HG02884 (cell line): ENCODE measurements at regions not wholly inside any gene's neighbourhood (a gene's known extent, or its start where the extent isn't known, plus 50 kb on each side); places are given as distances from the start of the nearest gene placed in this dataset.

ENCODE experiments used
- ATAC-seq: cut with Tn5 transposase; IDR thresholded peaks from one replicate; pipeline ENCODE4 v1.9.1; 2021; ENCODE audit warnings: mild to moderate bottlenecking, moderate library complexity; ENCODE audit not compliant: unreplicated experiment

DNA sequence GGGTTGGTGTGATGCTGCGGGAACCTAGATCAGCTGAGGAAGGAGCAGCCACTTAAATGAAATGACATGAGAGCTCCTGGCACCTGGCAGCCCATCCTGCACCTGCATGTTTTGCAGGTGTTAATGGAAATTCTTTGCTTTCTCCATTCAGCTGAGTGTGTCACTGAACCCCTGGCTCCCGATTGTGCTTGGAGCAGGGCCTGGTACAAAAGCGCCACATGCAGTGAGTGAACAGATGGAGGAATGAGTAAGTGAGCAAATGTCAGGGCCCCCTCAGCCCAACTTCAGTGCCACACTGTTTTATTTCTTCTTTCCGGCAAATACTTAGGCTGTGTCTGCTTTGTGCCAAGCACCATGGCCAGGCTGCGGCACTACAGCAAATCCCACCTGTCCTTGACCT, 132.2 kb downstream of the ASB7 start:
- no peak for ATAC-seq

DNA sequence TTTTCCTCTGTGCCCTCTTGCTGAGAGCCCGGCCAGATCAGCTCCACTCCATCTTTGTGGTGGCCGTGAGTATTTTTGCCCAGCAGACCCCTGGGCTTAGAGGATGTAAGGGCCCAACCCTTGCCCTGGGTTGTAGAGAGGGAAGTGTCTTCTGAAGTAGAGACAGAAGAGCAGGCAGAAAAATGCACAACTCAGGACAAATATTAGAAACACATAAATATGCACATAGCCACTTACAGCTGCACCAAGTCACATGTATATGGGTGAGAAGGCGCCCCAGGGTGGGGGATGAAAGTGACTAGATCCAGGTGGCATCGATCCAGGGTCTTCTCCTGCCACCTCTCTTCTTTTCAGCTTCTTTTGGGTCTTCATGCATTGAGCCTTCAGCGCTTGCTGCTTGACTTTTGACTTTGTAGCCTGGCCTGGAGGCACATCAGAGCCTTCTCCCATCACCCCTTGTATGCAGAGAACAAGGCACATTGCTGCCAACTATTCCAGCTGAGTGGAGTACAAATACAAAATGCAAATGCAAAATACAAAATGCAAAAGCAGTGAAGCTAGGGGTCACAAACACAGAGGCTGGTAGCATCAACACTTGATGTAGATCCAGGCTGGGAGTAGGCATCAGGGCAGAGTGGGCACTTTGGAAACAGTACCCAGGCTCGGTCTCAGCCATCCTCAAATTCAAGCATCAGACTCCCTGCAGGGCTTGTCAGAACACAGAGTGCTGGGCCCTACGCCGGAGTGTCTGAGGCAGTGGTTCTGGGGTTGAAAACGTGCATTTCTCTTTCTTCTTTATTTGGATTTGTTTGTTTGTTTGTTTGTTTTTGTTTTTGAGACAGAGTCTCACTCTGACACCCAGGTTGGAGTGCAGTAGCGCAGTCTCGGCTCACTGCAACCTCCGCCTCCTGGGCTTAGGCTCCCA, 133.0 kb downstream of the ASB7 start:
- no peak for ATAC-seq

DNA sequence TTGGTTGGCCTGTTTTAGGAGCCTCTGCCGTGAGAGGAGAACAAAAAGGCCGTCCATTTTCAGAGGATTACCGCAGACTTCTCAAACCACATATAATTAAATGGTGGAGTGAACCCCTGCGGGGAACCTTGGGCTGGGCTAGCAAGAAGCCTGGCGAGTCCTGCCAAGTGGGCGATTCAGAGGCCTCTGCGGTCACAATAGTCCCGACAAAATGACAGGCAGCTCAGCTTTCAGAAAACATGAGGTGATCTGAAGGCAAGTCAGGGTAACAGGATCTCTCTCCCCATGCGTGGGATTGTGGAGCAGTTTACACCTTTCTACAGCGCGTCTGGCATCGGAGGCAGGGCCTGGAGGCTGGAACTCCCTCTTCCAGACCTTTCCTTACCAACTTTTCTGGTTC, 134.8 kb downstream of the ASB7 start:
- no peak for ATAC-seq

DNA sequence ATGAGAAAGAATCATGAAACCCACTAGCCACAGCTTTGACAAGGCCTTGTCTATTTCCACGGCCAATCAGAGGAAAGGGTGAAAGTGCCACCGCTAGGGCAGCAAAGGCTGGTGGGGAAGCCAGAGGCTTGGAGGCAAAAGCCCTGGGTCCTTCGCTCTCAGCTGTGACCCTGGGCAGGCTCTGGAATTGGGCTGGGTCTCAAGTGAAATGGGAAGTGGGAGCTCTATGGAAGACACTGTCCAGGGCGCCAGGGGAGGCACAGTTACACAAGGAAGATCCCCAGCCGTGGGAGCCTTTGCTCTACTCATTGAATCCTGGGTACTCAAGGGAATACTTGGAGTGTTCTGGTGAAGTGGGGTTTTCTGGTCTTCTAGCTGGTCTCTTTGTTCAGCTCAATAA, 136.2 kb downstream of the ASB7 start:
- no peak for ATAC-seq

DNA sequence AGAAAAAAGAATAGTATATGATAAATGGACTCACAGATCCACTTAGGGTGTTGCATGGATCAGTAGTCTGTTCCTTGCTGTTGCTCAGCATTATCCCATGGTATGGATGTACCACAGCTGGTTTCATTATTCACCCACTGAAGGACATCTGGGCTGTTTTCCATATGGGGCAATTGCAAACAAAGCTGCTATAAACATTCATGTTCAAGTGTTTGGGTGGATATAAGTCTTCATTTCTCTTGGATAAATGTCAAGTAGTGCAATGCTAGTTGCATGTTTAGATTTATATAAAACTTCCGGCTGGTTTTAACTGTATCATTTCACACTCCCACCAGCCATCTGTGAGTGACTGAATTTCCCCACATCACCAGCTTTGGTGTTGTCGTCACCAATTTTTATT, 137.7 kb downstream of the ASB7 start:
- no peak for ATAC-seq

DNA sequence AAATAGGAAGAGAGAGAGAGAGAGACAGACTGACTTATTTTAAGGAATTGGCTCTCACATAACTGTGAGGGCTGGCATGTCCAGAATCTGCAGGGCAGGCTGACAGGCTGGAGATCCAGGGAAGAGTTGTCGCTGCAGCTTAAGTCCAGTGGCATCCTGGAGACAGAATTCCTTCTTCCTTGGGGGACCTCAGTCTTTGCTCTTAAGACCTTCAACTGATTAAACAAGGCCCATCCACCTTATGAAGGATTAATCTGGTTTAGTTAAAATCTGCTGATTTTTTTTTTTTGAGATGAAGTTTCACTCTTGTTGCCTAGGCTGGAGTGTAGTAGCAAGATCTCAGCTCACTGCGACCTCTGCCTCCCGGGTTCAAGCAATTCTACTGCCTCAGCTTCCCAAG, 128.0 kb upstream of the ALDH1A3 start:
- ATAC-seq: no peak

- no peak for ATAC-seq
Observed at GRCh38 chr15:100753503-100753902, 126.1 kb upstream of the ALDH1A3 start.

GRCh38 chr15:100757661-100758060, 122.0 kb upstream of the ALDH1A3 start:
- no peak for ATAC-seq

DNA sequence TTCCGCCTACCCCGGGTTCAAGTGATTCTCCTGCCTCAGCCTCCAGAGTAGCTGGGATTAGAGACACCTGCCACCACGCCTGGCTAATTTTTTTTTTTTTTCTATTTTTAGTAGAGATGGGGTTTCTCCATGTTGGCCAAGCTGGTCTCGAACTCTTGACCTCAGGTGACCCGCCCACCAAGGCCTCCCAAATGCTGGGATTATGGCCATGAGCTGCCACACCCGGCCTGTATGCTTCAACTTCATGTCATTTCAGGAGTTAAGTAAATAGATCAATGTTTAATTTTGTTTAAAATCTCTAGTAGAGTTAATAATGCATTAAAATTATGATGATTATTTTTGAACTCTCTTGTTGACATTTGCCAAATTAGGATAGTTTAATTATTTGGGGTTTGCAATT, 121.1 kb upstream of the ALDH1A3 start:
- ATAC-seq: no peak

GRCh38 chr15:100759106-100759505, 120.5 kb upstream of the ALDH1A3 start:
- no peak for ATAC-seq

GRCh38 chr15:100759698-100760356, 119.8 kb upstream of the ALDH1A3 start:
- no peak for ATAC-seq

- no peak for ATAC-seq
Observed at GRCh38 chr15:100760357-100760903, 119.2 kb upstream of the ALDH1A3 start.

GRCh38 chr15:100761290-100761935, 118.2 kb upstream of the ALDH1A3 start:
- no peak for ATAC-seq

DNA sequence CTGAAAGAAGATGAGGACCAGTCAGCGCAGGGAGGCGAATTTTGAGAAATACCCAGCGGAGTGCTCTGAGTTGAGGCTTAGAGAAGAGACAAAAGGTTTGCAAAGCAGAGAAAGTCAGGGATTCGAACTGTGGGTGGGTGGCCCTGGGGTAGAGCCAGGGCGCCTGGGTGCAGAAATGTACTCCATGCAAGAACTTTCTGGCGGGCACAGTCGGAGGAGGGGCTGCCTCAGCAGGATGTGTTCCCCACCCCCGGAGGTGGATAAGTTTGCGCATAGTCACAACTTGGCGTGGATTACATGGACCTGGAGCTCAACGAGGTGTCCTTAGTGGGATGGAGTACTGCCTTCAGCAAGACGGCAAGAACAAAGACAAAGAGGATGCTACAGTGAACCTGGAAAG, 117.3 kb upstream of the ALDH1A3 start:
- ATAC-seq: no peak

- no peak for ATAC-seq
Observed at GRCh38 chr15:100762913-100763834, 116.5 kb upstream of the ALDH1A3 start.

DNA sequence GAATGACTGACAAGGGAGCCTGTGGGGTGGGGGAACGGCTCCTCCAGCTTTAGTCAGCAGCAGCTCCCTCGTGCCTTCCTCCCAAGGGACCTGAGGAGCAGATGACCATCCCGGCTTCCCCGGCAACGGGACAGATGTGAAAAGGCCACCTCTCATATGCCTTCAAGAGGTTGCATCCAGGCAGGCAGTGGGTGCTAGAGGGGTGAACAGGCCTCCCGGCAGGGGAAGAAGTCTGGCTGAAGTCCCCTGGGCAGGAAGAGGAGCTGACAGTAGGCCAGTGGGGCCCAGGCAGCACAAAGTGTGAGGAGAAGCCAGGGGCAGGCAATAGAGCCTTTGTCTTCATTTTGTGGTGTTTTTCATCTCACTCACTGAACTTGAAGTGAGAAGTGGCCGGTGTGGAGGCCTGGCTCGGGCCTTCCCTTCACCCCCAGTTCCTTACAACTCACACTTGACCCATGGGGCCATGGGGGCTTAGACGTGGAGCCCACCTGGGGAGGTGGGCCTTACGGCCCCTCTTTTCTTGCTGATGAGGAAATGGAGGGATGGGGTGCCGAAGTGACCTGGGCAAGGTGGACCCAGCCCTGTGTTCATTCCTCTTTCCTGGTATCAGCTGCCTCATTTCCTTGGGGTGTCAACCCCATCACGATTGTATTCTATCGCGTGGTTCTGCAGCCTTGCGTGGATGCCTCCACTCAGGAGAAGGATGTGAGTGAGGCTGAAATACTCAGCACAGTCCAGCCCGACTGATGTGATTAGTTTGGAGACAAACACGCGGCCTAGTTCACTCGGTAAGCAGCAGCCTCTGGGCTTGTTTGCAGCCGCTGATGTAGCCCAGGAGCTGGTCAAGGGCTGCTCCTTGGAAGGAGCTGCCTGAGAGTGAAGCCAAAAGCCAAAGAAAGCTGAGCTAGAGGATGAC, 115.5 kb upstream of the ALDH1A3 start:
- ATAC-seq: no peak

DNA sequence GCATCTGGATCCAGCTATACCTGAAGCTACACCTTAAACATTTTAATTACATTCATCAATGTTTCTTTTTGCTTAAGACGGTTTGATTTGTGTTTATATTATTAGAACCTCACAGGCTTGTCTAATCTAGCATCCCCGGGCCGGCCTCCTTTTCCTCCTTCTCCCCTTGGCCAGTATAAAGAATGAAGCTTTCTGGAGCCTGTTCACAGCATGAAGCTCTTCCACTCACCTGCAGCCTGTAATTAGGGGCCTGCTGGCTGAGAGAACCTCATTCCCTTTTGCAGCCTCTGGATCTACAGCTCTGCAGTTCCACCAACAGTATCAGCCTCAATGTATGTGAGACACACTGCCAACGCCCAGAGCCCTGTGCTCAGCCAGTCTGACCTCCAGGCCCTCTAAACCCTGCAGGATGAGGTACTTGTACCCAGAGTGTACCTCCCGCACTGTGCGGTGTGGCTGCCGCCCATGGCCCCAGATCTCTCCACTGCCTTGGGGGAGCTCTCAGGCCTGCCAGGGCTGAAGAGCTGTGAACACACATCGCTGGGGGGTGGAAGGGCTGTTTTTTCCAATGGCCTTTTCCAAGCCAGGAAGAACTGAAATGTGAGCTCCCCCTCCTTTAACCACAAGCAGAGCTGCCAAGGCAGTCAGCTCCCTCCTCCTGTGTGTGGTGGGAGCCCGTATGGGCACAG, 114.7 kb upstream of the ALDH1A3 start:
- no peak for ATAC-seq

- no peak for ATAC-seq
Observed at GRCh38 chr15:100765467-100766241, 114.0 kb upstream of the ALDH1A3 start.
